Epidermal melanocyte (primary cell): ENCODE measurements at regions not wholly inside any gene's neighbourhood (a gene's known extent, or its start where the extent isn't known, plus 50 kb on each side); places are given as distances from the start of the nearest gene placed in this dataset.
"Not testable (repeated sequence)": the region's sequence is repeated elsewhere in the genome, so short reads cannot be mapped to it uniquely, and the experiment has no call there.

ENCODE experiments used
- DNase-seq: peaks from one replicate; pipeline ENCODE4 v3.0.0; 2011; ENCODE audit warnings: low spot score; ENCODE audit not compliant: insufficient read length

DNA sequence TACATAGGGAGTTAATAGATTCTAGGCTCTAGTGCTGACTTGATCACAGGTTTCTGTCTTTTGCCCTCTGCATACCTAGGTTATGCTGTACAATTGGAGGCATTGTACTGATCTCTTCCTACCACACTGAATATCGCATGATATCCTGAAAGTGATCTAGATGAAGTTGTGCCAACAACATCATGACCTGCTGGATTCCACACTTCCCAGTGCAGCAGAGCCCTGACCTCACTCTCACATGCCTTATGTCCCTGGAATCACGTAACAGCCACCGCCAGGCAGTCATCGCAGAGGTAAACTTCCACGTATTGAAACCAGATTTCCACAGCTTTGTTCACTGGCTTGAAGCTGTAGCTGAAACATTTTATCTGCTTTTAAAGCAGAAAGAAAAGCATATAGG, 214.0 kb downstream of the ANKRD30B start:
- no peak for DNase-seq

DNA sequence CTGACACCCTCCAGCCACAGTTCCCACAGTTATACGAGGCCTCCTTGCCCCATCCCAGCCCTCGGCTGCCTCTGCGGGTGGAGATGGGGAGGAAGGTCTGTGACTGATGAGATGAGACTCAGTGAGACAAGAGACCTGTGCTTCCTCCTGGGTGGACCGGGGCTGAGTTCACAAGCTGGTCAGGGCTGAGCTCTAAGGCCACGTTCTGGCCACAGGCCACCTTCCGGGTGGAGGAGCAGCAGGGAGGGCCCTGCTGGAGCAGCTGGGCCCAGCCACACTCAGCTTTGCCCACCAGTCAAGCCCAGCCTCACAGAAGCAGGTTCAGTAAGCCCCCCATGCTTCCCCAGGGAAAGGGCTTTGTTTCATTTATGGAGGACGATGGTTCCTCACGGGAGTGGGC, 214.7 kb downstream of the ANKRD30B start:
- no peak for DNase-seq

DNA sequence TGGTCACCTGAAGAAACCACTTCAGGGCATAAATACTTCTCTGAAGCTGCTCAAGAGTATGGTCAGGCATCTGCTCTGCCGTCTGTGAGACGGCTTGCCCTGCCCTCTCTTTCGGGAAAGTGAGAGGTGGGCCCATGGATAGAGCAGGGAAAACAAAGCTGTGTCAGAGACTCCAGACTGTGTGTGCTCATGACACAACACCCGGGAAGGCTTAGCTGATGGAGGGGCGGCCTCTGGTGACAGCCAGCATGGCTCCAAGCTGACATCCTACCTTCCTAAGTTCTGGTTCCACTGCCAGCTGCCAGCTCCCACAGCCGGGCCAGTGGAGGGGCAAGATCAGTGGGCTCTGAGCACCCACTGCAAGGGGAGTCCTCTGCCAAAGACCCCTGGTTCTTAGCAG, 215.3 kb downstream of the ANKRD30B start:
- no peak for DNase-seq

- DNase-seq: no peak
Measured at GRCh38 chr18:14964002-14964401, 216.0 kb downstream of the ANKRD30B start.

DNA sequence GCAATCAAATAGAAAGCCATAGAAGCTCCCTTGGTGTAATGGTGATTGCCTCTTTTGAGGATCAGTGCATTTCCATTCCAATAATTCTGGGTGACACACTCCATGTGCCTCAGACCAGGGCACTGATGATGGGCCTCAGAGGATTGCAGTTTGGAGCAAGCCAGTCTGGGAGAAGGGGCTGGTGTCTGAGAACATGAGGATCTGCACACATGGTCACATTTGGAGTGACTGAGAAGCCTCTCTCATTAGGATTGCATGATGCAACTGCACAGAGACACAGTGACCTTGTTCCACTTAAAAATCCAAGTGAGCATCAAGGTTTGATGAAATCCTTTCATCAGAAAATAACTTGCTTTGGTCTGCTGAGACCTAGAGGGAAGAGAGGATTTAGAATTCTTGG, 216.4 kb downstream of the ANKRD30B start:
- DNase-seq: no peak

- DNase-seq: not testable (repeated sequence)
Measured at GRCh38 chr18:14964976-14965375, 217.0 kb downstream of the ANKRD30B start.

GRCh38 chr18:14965553-14965952, 217.6 kb downstream of the ANKRD30B start:
- DNase-seq: no peak

GRCh38 chr18:14967246-14967645, 219.3 kb downstream of the ANKRD30B start:
- not testable (repeated sequence) for DNase-seq

GRCh38 chr18:14969500-14969899, 221.5 kb downstream of the ANKRD30B start:
- no peak for DNase-seq

GRCh38 chr18:14970027-14970426, 222.1 kb downstream of the ANKRD30B start:
- DNase-seq: no peak

GRCh38 chr18:14971461-14972185, 223.7 kb downstream of the ANKRD30B start:
- DNase-seq: peak; percentile 53

DNA sequence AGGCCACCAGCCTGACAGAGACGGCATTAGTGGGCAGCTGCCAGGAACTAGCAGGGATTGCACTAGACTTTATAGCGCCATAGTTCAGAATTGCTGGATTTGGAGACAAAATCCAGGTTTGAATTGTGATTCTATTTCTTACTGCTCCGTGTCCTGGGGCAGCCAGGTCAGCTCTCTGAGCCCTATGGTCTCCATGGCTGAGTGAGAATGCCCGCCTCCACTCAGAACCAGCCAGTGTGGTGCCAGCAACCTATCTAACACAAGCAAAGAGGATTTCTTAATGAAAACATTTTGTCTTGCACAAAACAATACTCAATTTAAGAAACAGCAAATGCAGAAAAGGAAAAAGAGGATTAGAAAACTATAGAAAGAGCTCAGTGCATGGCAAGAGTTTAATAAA, 225.4 kb downstream of the ANKRD30B start:
- not testable (repeated sequence) for DNase-seq

DNA sequence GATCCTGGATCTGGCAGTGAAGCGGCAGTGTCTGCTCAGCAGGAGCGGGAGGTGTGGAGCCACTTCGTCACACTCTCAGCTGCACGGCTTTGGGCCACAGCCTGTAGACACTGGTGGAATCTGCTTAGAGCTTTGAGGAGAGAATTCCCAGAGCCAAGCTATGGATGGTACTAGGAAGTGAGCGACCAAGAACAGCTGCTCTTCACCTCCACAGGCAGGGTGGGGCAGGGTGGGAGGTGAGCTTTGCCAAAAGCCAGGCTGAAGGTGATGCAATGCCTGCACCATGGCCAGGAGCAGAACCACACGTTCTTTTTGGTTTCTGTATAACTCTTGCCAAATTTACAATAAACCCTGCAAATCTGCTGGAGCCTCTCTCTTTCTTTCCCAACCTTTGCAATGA, 226.1 kb downstream of the ANKRD30B start:
- DNase-seq: no peak

GRCh38 chr18:14974576-14974975, 226.6 kb downstream of the ANKRD30B start:
- no peak for DNase-seq

- no peak for DNase-seq
Measured at GRCh38 chr18:14975431-14975830, 227.5 kb downstream of the ANKRD30B start.

DNA sequence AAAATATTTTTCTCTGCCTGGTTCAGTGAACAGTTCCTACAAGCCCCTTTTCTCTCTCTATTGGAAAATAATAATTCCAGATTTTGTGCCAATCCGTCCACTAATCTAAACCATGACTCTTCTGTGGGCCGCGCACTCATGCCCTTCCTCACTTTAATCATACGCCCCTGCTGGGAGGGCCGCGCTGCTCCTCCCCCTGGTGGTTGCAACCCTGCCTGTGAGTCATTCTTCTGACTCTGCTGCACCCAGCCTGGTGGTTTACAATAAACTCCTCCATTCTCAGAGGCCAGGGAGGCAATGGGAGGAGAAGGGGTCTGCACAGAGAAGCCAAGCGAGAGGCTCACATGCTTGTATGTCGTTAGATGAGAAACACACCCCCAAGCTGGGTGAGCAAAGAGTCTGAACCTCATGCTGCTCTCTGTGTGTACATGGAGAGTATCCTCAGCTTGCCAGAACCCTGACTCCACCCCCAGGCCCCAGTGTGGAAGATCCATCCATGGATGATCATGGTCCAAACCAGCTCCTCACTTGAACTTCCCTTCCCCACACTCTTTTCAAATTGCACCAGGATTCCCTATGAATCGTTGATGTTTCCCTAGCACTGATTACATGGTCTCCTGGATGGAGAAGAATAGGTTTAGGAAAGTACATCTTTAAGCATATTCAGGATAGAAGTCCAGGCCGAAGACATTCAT, 228.9 kb downstream of the ANKRD30B start:
- no peak for DNase-seq

DNA sequence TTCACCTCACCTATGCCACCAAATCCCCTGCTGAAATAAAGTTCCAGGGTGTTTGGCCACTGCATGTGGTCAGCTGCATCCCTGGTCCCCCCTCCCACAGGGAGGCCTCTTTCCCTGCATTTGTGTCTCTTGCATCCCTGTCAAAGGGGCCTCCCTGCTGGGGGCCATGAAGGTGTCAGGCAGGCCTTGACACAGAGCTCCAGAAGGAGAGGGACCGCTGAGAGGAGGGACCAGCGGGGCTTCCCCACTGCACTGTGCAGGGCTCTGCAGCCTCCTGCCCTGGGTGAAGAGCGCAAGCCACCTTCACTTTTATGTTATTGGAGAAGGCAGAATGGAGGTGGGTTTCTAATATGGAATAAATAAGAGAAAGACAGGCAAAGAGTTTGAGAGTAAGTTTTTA, 230.2 kb downstream of the ANKRD30B start:
- DNase-seq: no peak

- peak; percentile 46 for DNase-seq
Measured at GRCh38 chr18:14978962-14979535, 231.1 kb downstream of the ANKRD30B start.

- DNase-seq: no peak
Measured at GRCh38 chr18:14979875-14980274, 231.9 kb downstream of the ANKRD30B start.

GRCh38 chr18:14984531-14984930, 236.6 kb downstream of the ANKRD30B start:
- not testable (repeated sequence) for DNase-seq

- DNase-seq: not testable (repeated sequence)
Measured at GRCh38 chr18:14985291-14986013, 237.5 kb downstream of the ANKRD30B start.

GRCh38 chr18:14987377-14987776, 239.4 kb downstream of the ANKRD30B start:
- not testable (repeated sequence) for DNase-seq
